Upper lobe of left lung (tissue), 4 donors: ENCODE measurements at regions not wholly inside any gene's neighbourhood (a gene's known extent, or its start where the extent isn't known, plus 50 kb on each side); places are given as distances from the start of the nearest gene placed in this dataset.

ENCODE experiments used
- CTCF ChIP-seq, 6 experiments: fragments of 450-650 bp in 4 of 6; fragments of 200-600 bp in 2 of 6; sonication (generic) in 2 of 6; IDR thresholded peaks; one replicate each; pipeline ENCODE4 v1.5.1; 2016 to 2019; ENCODE audit warnings: antibody characterized with exemption in 6 of 6
- POLR2A ChIP-seq, 4 donors: fragments of 450-650 bp; IDR thresholded peaks; one replicate each; pipeline ENCODE4 v1.5.1; 2016 to 2017; ENCODE audit warnings: antibody characterized with exemption in 4 of 4, mild to moderate bottlenecking in 2 of 4
- POLR2AphosphoS5 ChIP-seq, 2 donors: sonication (generic); formaldehyde crosslinking; IDR thresholded peaks; one replicate each; pipeline ENCODE4 v1.5.1; 2017; ENCODE audit warnings: antibody characterized with exemption in 2 of 2

DNA sequence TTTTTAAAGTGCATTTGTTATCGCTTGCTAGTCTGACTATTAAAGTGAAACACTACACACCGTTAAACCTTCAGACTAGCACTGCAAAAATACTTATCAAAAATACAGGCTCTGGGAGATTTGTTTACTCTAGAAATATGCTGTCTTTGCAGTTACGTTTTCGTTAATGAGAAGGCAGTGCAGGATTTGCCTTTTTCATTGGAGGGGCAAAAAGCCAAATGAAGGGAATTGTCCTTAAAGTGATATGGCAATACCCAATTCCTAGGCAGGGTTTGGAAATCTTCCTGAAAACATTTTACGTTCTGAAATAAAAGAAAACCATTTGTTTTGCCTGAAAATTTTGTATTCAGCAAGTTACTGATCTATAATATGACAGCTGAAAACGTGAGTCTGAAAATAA, 1800.2 kb downstream of the MAT2B start:
- TF ChIP-seq POLR2A (IDR thresholded peaks at IDR 0.05) (no peak), CTCF (IDR thresholded peaks at IDR 0.05) (no peak), POLR2AphosphoS5 (IDR thresholded peaks at IDR 0.05) (no peak)
